GM12878 (cell line): ENCODE measurements at regions not wholly inside any gene's neighbourhood (a gene's known extent, or its start where the extent isn't known, plus 50 kb on each side); places are given as distances from the start of the nearest gene placed in this dataset.

Source experiments
- ATAC-seq: fragments of 200-7000 bp; cut with Tn5 transposase; 3 replicates; pipeline ENCODE4 v1.9.1; 2020; ENCODE audit warnings: mild to moderate bottlenecking, moderate library complexity
- BruUV-seq: library from RNA; stranded (reverse); fragments of 400-500 nt; replicated peaks from 2 replicates; lab custom pipeline; 2021; lab: Mats Ljungman, UMichigan
- CTCF ChIA-PET: fragments of 300-600 bp; sonication (Branson Sonifier 250); formaldehyde crosslinking; extraction: SDS; loops from one replicate; lab custom pipeline; 2021; ENCODE audit warnings: inconsistent platforms; lab: Yijun Ruan, JAX
- POLR2A ChIA-PET: fragments of 350-600 bp; formaldehyde crosslinking; extraction: SDS; loops from one replicate; lab custom pipeline; 2021; ENCODE audit warnings: inconsistent platforms; lab: Charles Lee
- RAD21 ChIA-PET: fragments of 300-600 bp; sonication (Branson Sonifier 250); formaldehyde crosslinking; loops from one replicate; lab custom pipeline; 2023; ENCODE audit warnings: antibody characterized with exemption; ENCODE audit not compliant: unreplicated experiment; lab: Charles Lee
- SMC1A ChIA-PET: fragments of 300-600 bp; sonication (Branson Sonifier 250); formaldehyde crosslinking; loops from one replicate; lab custom pipeline; 2023; ENCODE audit not compliant: unreplicated experiment, uncharacterized antibody; lab: Charles Lee
- DNase-seq: peaks from one replicate; pipeline ENCODE4 v3.0.0-alpha.2; 2011; ENCODE audit warnings: low read depth, low spot score
- FAIRE-seq: peaks from 3 replicates; lab custom pipeline; 2011; peaks lifted over from hg19 to GRCh38; lab: Jason Lieb, UNC
- H2AFZ ChIP-seq: 2 replicates; pipeline ENCODE4 v1.6.0; 2011; ENCODE audit warnings: low read depth, low read length, control low read depth; ENCODE audit not compliant: control insufficient read depth
- H3K27ac ChIP-seq: 2 replicates; pipeline ENCODE4 v1.5.1; 2011; ENCODE audit warnings: control low read depth; ENCODE audit not compliant: control insufficient read depth, insufficient read depth
- H3K27me3 ChIP-seq, 2 experiments: replicated peaks in 1 of 2; 2 replicates each; pipeline versions ENCODE4 v1.6.0 to v1.6.1; 2011; ENCODE audit warnings: low read length in 1 of 2; ENCODE audit not compliant: control insufficient read depth in 2 of 2, insufficient read depth in 2 of 2
- H3K36me3 ChIP-seq, 2 experiments: 2 replicates each; pipeline ENCODE4 v1.5.1; 2011; ENCODE audit warnings: low read length in 1 of 2; ENCODE audit not compliant: control insufficient read depth in 2 of 2, insufficient read depth in 2 of 2
- H3K4me1 ChIP-seq: 2 replicates; pipeline ENCODE4 v1.6.1; 2011; ENCODE audit warnings: mild to moderate bottlenecking, low read length, moderate library complexity, mixed read lengths; ENCODE audit not compliant: control insufficient read depth, insufficient read depth
- H3K4me2 ChIP-seq: 2 replicates; pipeline ENCODE4 v1.6.0; 2011; ENCODE audit warnings: control low read depth; ENCODE audit not compliant: control insufficient read depth, insufficient read depth
- H3K4me3 ChIP-seq: fragments of 200-600 bp; sonication (generic); 2 replicates; pipeline ENCODE4 v1.5.1; 2016
- H3K79me2 ChIP-seq: 2 replicates; pipeline ENCODE4 v1.6.0; 2011; ENCODE audit warnings: low read length; ENCODE audit not compliant: control insufficient read depth, insufficient read depth
- H3K9ac ChIP-seq: 2 replicates; pipeline ENCODE4 v1.8.0; 2011; ENCODE audit warnings: low read length, control low read depth, mixed read lengths; ENCODE audit not compliant: control insufficient read depth, insufficient read depth
- H3K9me3 ChIP-seq: replicated peaks from 3 replicates; pipeline ENCODE4 v1.5.1; 2011; ENCODE audit warnings: mild to moderate bottlenecking, low read length; ENCODE audit not compliant: control insufficient read depth, insufficient read depth
- H4K20me1 ChIP-seq: 2 replicates; pipeline ENCODE4 v1.6.0; 2011; ENCODE audit not compliant: control insufficient read depth, insufficient read depth
- BCL11A ChIP-seq: IDR thresholded peaks from 2 replicates; pipeline ENCODE4 v1.6.1; 2011; ENCODE audit warnings: low read depth, low read length
- BMI1 ChIP-seq: fragments of 450-650 bp; IDR thresholded peaks from 2 replicates; pipeline ENCODE4 v1.6.1; 2016; ENCODE audit warnings: mild to moderate bottlenecking, moderate library complexity, borderline replicate concordance
- EED ChIP-seq: sonication (generic); IDR thresholded peaks from 2 replicates; pipeline ENCODE4 v1.6.1; 2016; ENCODE audit warnings: antibody characterized with exemption, low read depth
- EP300 ChIP-seq, 2 experiments: fragments of 150-350 bp in 1 of 2; IDR thresholded peaks; 2 replicates each; pipeline ENCODE4 v1.6.1; 2011 to 2012; ENCODE audit warnings: low read depth in 2 of 2, low read length in 2 of 2, borderline replicate concordance in 1 of 2, improper control_type of control experiment in 1 of 2, inconsistent platforms in 1 of 2; ENCODE audit not compliant: control insufficient read depth in 1 of 2
- HCFC1 ChIP-seq: fragments of 150-350 bp; IDR thresholded peaks from 2 replicates; pipeline ENCODE4 v1.6.1; 2014; ENCODE audit warnings: low read length
- HDAC6 ChIP-seq: fragments of 200-600 bp; sonication (generic); IDR thresholded peaks from one replicate; pipeline ENCODE4 v1.8.0; 2017; ENCODE audit warnings: antibody characterized with exemption; ENCODE audit not compliant: unreplicated experiment
- IRF4 ChIP-seq: IDR thresholded peaks from 2 replicates; pipeline ENCODE4 v1.6.1; 2011; ENCODE audit warnings: low read depth, low read length
- KDM1A ChIP-seq: fragments of 200-600 bp; sonication (generic); IDR thresholded peaks from 2 replicates; pipeline ENCODE4 v1.6.1; 2016; ENCODE audit warnings: borderline replicate concordance
- NR2F1 ChIP-seq: fragments of 450-650 bp; conservative IDR thresholded peaks from 2 replicates; pipeline ENCODE4 v1.6.1; 2017; ENCODE audit warnings: mild to moderate bottlenecking
- RBBP5 ChIP-seq: fragments of 200-600 bp; sonication (generic); conservative IDR thresholded peaks from 2 replicates; pipeline ENCODE4 v1.6.1; 2016
- SMAD1 ChIP-seq: fragments of 450-650 bp; IDR thresholded peaks from 2 replicates; pipeline ENCODE4 v1.6.1; 2018; ENCODE audit warnings: mild to moderate bottlenecking, low read depth; ENCODE audit not compliant: partially characterized antibody
- SMAD5 ChIP-seq: IDR thresholded peaks from 2 replicates; pipeline ENCODE4 v1.6.1; 2016; ENCODE audit warnings: antibody characterized with exemption, low read depth
- SMC3 ChIP-seq: IDR thresholded peaks from 2 replicates; pipeline ENCODE4 v1.6.1; 2011; ENCODE audit warnings: low read length, improper control_type of control experiment, borderline replicate concordance
- STAT3 ChIP-seq: IDR thresholded peaks from 2 replicates; pipeline ENCODE4 v1.6.1; 2011; ENCODE audit warnings: low read depth, low read length, improper control_type of control experiment
- USF1 ChIP-seq: IDR thresholded peaks from 2 replicates; pipeline ENCODE4 v1.6.1; 2011; ENCODE audit warnings: borderline replicate concordance, low read depth, mild to moderate bottlenecking, moderate library complexity, mixed read lengths, low read length; ENCODE audit not compliant: insufficient read depth; ENCODE audit errors: extremely low read length
- ZBED1 ChIP-seq: IDR thresholded peaks from 2 replicates; pipeline ENCODE4 v1.6.1; 2016; ENCODE audit warnings: borderline replicate concordance
- ZNF217 ChIP-seq: fragments of 450-650 bp; IDR thresholded peaks from 2 replicates; pipeline ENCODE4 v1.6.1; 2017; ENCODE audit warnings: antibody characterized with exemption, mild to moderate bottlenecking
- ZNF622 ChIP-seq: fragments of 450-650 bp; IDR thresholded peaks from 2 replicates; pipeline ENCODE4 v1.6.1; 2017; ENCODE audit warnings: mild to moderate bottlenecking, inconsistent platforms
- WGBS: methylation state at CpG from one replicate; pipeline ENCODE4 v1.1.6; 2016; ENCODE audit warnings: low lambda C conversion rate; ENCODE audit not compliant: insufficient replicate concordance, insufficient coverage; ENCODE audit errors: missing lambda C conversion rate; 5-methylcytosine and 5-hydroxymethylcytosine counted together
- in situ Hi-C: fragments of 300-500 bp; cut with MboI; formaldehyde crosslinking; loops from 9 replicates; pipeline ENCODE4 v1.14.3; 2018; ENCODE audit warnings: mixed read lengths
- intact Hi-C: fragments of 100-400 bp; cut with micrococcal nuclease; formaldehyde crosslinking; loops from one replicate; pipeline ENCODE4 v1.14.2; 2022; ENCODE audit not compliant: unreplicated experiment
- TF ChIP-seq, protein P1 (sequence below): IDR thresholded peaks from 2 replicates; pipeline ENCODE4 v1.6.1; 2012; ENCODE audit warnings: low read depth, low read length, improper control_type of control experiment
- TF ChIP-seq, protein P2 (sequence below): IDR thresholded peaks from 2 replicates; pipeline ENCODE4 v1.6.1; 2011; ENCODE audit warnings: low read depth, low read length, improper control_type of control experiment, borderline replicate concordance

DNA sequence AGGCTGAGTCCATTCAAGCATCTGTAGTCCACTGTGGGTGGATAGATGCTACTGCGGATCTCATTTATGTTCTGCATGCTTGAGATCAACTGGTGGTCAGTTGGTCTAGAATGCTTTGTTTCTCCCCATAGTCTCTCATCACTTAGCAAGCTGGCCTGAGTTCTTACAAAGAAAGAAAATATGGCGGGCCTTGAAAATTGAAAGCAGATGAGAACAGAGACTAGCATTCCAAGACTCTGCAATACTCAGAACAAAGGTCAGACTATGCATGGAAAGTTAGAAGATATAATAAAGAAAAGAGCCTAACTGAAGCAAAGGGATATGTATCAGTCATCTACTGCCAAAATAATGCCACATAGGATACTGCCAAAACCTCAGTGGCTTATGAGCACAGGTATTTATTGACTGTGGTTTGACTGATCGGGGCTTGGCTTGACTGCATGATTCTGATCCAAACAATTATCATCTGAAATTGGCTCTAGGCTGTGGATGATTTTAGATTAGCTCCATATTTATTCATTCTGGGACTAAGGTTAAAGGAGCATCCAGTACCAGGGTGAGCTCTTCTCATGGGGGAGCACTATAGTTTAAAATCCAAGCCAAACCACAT, 258.9 kb downstream of the TAF11L14 start (continued):
- TF ChIP-seq EED (no peak), IRF4 (no peak), EP300 (IDR thresholded peaks at IDR 0.05; ENCODE audit: borderline replicate concordance in 1 of 2, control insufficient read depth in 1 of 2, low read depth in 2 of 2, low read length in 2 of 2) (no peak), HDAC6 (no peak)

DNA sequence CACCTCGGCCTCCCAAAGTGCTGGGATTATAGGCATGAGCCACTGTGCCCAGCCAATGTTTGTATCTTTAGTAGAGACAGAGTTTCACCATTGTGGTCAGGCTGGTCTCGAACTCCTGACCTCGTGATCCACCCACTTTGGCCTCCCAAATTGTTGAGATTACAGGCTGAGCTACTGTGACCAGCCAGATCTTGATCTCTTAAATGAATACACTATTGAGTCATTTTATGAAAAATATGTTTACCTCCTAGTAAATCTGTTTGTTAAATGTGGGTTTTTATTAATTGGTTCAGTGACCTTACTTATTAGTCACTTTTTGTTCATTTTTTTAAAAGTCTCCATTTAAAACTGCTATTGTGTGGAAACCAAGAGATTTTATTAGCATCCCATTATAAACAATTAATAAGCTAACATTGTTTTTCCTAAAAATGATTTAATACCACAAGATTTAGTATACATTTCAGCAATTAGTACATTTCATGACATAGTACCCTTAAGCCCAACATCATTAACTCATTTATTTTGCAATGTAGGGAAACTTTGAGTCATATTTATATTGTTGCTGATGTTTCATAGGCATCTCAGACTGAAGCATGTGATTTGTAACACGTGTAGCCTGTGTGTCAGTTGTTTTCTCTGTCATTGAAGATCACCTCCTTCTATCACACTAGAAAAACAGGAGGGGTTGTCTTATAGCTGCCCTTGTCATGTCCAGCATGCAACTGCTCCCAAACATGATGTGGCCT, 261.2 kb downstream of the TAF11L14 start:
- no peaks in the 10 kb centered on the region for H3K36me3 ChIP-seq
- H2AFZ ChIP-seq: no peak overlapping the region
- FAIRE-seq: no peak
- in situ Hi-C loops: no loop called here
- 15% methylated on average over 4 of the region's 4 CpGs for WGBS
- no peak overlapping the region for H3K4me2 ChIP-seq
- intact Hi-C loops: no loop called here
- H3K4me1 ChIP-seq: no peaks in the 10 kb centered on the region
- no peak overlapping the region for H3K27ac ChIP-seq
- no peaks in the 10 kb centered on the region for H3K9me3 ChIP-seq
- peak; percentile 33; the same call in 2 of the 3 replicates for ATAC-seq
- H3K79me2 ChIP-seq: no peaks in the 10 kb centered on the region
- ChIA-PET SMC1A (no interaction called here), CTCF (no interaction called here), POLR2A (no interaction called here), RAD21 (no interaction called here)
- no peak overlapping the region for H3K4me3 ChIP-seq
- no peaks in the 10 kb centered on the region for H4K20me1 ChIP-seq
- H3K27me3 ChIP-seq: no peaks in the 10 kb centered on the region
- no peak for DNase-seq
- H3K9ac ChIP-seq: no peak overlapping the region
- BruUV-seq: no TSS peak
- TF ChIP-seq BCL11A (no peak), ZBED1 (no peak), SMC3 (no peak), STAT3 (no peak), BMI1 (no peak), ZNF217 (no peak), ZNF622 (no peak), KDM1A (no peak), NR2F1 (no peak), HCFC1 (no peak), SMAD5 (no peak), USF1 (no peak), RBBP5 (no peak), SMAD1 (no peak)
- TF ChIP-seq, protein P1, sequence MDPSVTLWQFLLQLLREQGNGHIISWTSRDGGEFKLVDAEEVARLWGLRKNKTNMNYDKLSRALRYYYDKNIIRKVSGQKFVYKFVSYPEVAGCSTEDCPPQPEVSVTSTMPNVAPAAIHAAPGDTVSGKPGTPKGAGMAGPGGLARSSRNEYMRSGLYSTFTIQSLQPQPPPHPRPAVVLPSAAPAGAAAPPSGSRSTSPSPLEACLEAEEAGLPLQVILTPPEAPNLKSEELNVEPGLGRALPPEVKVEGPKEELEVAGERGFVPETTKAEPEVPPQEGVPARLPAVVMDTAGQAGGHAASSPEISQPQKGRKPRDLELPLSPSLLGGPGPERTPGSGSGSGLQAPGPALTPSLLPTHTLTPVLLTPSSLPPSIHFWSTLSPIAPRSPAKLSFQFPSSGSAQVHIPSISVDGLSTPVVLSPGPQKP: no peak
- TF ChIP-seq, protein P2, sequence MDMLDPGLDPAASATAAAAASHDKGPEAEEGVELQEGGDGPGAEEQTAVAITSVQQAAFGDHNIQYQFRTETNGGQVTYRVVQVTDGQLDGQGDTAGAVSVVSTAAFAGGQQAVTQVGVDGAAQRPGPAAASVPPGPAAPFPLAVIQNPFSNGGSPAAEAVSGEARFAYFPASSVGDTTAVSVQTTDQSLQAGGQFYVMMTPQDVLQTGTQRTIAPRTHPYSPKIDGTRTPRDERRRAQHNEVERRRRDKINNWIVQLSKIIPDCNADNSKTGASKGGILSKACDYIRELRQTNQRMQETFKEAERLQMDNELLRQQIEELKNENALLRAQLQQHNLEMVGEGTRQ: no peak; the same call in 1 of the 2 replicates
